HG03575 (cell line): ENCODE measurements at regions not wholly inside any gene's neighbourhood (a gene's known extent, or its start where the extent isn't known, plus 50 kb on each side); places are given as distances from the start of the nearest gene placed in this dataset.

ENCODE experiments used
- ATAC-seq: cut with Tn5 transposase; IDR thresholded peaks from one replicate; pipeline ENCODE4 v1.9.1; 2021; ENCODE audit not compliant: unreplicated experiment, insufficient number of reproducible peaks, low FRiP score; ENCODE audit errors: extremely low read depth

- ATAC-seq: no peak
Observed at GRCh38 chr6:140050101-140050995, 675.9 kb upstream of the CITED2 start.

- ATAC-seq: no peak
Observed at GRCh38 chr6:140049251-140049650, 674.8 kb upstream of the CITED2 start.

GRCh38 chr6:140048202-140048790 is 673.8 kb upstream of the CITED2 start:
- no peak for ATAC-seq

- ATAC-seq: no peak
Observed at GRCh38 chr6:140047321-140047720, 672.9 kb upstream of the CITED2 start.

- no peak for ATAC-seq
Observed at GRCh38 chr6:140046016-140046632, 671.7 kb upstream of the CITED2 start.

GRCh38 chr6:140045116-140045515 is 670.7 kb upstream of the CITED2 start:
- no peak for ATAC-seq

GRCh38 chr6:140044626-140045025 is 670.2 kb upstream of the CITED2 start:
- no peak for ATAC-seq

GRCh38 chr6:140043762-140044378 is 669.4 kb upstream of the CITED2 start:
- no peak for ATAC-seq

GRCh38 chr6:140043357-140043756 is 668.9 kb upstream of the CITED2 start:
- ATAC-seq: no peak

- ATAC-seq: no peak
Observed at GRCh38 chr6:140041571-140042332, 667.3 kb upstream of the CITED2 start.

- ATAC-seq: no peak
Observed at GRCh38 chr6:140041056-140041455, 666.6 kb upstream of the CITED2 start.

- no peak for ATAC-seq
Observed at GRCh38 chr6:140040396-140040795, 665.9 kb upstream of the CITED2 start.

- ATAC-seq: no peak
Observed at GRCh38 chr6:140039364-140039763, 664.9 kb upstream of the CITED2 start.

GRCh38 chr6:140036196-140036595 is 661.7 kb upstream of the CITED2 start:
- ATAC-seq: no peak

- no peak for ATAC-seq
Observed at GRCh38 chr6:140032189-140032588, 657.7 kb upstream of the CITED2 start.

GRCh38 chr6:140029551-140029950 is 655.1 kb upstream of the CITED2 start:
- no peak for ATAC-seq

- no peak for ATAC-seq
Observed at GRCh38 chr6:140027219-140027618, 652.8 kb upstream of the CITED2 start.

- no peak for ATAC-seq
Observed at GRCh38 chr6:140026546-140026945, 652.1 kb upstream of the CITED2 start.

GRCh38 chr6:140025171-140025570 is 650.7 kb upstream of the CITED2 start:
- no peak for ATAC-seq
